ENCODE measurements at regions not wholly inside any gene's neighbourhood (a gene's known extent, or its start where the extent isn't known, plus 50 kb on each side); places are given as distances from the start of the nearest gene placed in this dataset.
"Not testable (repeated sequence)": the region's sequence is repeated elsewhere in the genome, so short reads cannot be mapped to it uniquely, and the experiment has no call there.

DNA sequence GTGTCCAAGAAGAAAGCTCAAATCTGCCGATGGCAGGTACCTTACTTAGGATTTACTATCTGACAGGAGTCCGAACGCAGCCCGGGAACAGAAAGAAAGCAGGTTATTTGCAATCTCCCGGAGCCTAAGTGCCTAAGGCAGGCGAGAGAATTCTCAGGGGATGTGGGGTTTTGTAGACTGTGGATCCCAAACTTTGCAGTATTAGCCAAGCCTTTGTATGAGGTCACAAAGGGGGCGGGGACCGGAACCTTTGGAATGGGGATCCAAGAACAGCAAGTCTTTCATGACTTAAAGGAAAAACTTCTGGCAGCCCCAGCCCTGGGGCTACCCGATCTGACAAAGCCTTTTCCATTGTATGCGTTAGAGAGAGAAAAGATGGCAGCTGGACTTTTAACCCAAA lies 80.6 kb upstream of the RUBCNL start:
- H3K9ac ChIP-seq (ENCODE audit: low read length); H3K4me3 ChIP-seq (ENCODE audit: low read length); H3K9me3 ChIP-seq (ENCODE audit: control insufficient read depth, low read length); H3K27me3 ChIP-seq (replicated peaks; ENCODE audit: control insufficient read depth, insufficient read depth, low read length); H3K36me3 ChIP-seq (ENCODE audit: control insufficient read depth, insufficient read depth, low read length, severe bottlenecking); DNase-seq (ENCODE audit: low read depth): not testable (repeated sequence)
- H3K4me1 ChIP-seq (ENCODE audit: control insufficient read depth, insufficient read depth, low read length): peaks cover 21% of the 10 kb centered on the region

DNA sequence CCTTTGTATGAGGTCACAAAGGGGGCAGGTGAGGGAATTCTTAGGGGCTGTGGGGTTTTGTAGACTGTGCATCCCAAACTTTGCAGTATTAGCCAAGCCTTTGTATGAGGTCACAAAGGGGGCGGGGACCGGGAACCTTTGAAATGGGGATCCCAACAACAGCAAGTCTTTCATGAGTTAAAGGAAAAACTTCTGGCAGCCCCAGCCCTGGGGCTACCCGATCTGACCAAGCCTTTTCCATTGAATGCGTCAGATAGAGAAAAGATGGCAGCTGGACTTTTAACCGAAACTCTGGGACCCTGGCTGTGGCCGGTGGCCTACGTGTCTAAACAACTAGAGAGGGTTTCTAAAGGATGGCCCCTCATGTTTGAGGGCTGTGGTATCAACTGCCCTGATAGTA lies 79.0 kb upstream of the RUBCNL start:
- H3K4me1 ChIP-seq (ENCODE audit: control insufficient read depth, insufficient read depth, low read length): peaks cover 21% of the 10 kb centered on the region
- not testable (repeated sequence) for H3K9ac ChIP-seq (ENCODE audit: low read length); H3K36me3 ChIP-seq (ENCODE audit: control insufficient read depth, insufficient read depth, low read length, severe bottlenecking); H3K4me3 ChIP-seq (ENCODE audit: low read length); H3K9me3 ChIP-seq (ENCODE audit: control insufficient read depth, low read length); H3K27me3 ChIP-seq (replicated peaks; ENCODE audit: control insufficient read depth, insufficient read depth, low read length); DNase-seq (ENCODE audit: low read depth)

DNA sequence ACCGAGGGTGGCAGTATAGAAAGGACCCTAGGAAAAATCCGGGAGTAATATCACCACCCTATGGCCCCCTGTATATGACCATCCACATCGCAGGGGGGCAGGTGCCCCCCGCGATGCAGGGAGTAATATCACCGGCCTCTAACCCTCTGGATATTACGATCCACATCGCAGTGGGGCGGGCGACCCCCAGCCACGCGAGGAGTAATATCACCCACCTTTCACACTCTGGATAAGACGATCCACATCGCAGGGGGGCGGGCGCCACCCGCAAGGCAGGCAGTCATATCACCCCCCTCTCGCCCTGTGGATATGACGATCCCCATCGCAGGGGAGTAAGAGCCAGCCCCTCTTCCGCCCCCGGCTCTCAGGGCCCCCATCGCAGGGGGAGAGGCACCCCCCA lies 76.7 kb upstream of the RUBCNL start:
- DNase-seq (ENCODE audit: low read depth): no peak
- no peaks in the 10 kb centered on the region for H3K9me3 ChIP-seq (ENCODE audit: control insufficient read depth, low read length)
- H3K4me3 ChIP-seq (ENCODE audit: low read length): no peak overlapping the region
- H3K36me3 ChIP-seq (ENCODE audit: control insufficient read depth, insufficient read depth, low read length, severe bottlenecking): no peaks in the 10 kb centered on the region
- H3K27me3 ChIP-seq (replicated peaks; ENCODE audit: control insufficient read depth, insufficient read depth, low read length): no peaks in the 10 kb centered on the region
- peaks cover 10% of the 10 kb centered on the region for H3K4me1 ChIP-seq (ENCODE audit: control insufficient read depth, insufficient read depth, low read length)
- H3K9ac ChIP-seq (ENCODE audit: low read length): no peak overlapping the region

DNA sequence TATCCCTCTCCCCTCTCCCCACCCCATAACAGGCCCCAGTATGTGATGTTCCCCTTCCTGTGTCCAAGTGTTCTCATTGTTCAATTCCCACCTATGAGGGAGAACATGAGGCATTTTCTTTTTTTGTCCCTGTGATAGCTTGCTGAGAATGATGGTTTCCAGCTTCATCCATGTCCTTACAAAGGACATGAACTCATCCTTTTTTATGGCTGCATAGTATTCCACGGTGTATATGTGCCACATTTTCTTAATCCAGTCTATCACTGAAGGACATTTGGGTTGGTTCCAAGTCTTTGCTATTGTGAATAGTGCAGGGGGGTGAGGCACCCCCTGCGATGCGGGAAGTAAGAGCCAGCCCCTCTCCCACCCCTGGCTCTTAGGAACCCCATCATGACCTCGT lies 73.2 kb upstream of the RUBCNL start:
- not testable (repeated sequence) for DNase-seq (ENCODE audit: low read depth); H3K4me1 ChIP-seq (ENCODE audit: control insufficient read depth, insufficient read depth, low read length); H3K9ac ChIP-seq (ENCODE audit: low read length); H3K27me3 ChIP-seq (replicated peaks; ENCODE audit: control insufficient read depth, insufficient read depth, low read length); H3K4me3 ChIP-seq (ENCODE audit: low read length); H3K9me3 ChIP-seq (ENCODE audit: control insufficient read depth, low read length); H3K36me3 ChIP-seq (ENCODE audit: control insufficient read depth, insufficient read depth, low read length, severe bottlenecking)

DNA sequence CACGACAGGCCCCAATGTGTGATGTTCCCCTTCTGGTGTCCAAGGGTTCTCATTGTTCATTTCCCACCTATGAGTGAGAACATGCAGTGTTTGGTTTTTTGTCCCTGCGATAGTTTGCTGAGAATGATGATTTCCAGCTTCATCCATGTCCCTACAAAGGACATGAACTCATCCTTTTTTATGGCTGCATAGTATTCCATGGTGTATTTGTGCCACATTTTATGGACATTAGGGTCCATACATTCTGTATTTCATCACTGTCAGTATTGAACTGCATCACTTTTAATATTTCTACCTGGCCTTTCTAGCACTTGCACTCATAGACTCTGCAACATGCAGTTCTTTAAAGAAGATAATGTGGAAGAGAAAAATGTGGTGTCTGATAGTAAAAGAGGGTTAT lies 70.2 kb upstream of the RUBCNL start:
- H3K36me3 ChIP-seq (ENCODE audit: control insufficient read depth, insufficient read depth, low read length, severe bottlenecking); H3K27me3 ChIP-seq (replicated peaks; ENCODE audit: control insufficient read depth, insufficient read depth, low read length); H3K9me3 ChIP-seq (ENCODE audit: control insufficient read depth, low read length); H3K4me3 ChIP-seq (ENCODE audit: low read length); H3K9ac ChIP-seq (ENCODE audit: low read length); H3K4me1 ChIP-seq (ENCODE audit: control insufficient read depth, insufficient read depth, low read length); DNase-seq (ENCODE audit: low read depth): not testable (repeated sequence)

DNA sequence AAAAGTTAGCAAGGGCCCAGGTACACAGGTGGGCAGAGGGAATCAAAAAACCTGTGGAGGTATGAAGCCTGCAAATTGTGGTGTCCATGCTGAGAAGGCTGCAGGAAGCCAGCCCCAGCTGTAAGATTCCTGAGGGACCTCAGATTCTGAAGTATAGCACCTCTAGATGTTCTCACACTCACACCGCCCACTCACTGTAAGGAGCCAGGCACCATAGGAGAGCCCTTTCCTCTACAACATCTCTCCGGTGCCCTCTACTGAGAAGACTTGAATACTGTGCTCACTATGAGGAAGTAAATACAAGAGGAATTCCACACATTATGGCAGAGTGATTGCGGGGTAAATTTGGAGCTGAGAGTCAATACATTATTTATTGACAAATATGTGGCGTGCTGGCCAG lies 68.9 kb upstream of the RUBCNL start:
- not testable (repeated sequence) for H3K9me3 ChIP-seq (ENCODE audit: control insufficient read depth, low read length); H3K4me1 ChIP-seq (ENCODE audit: control insufficient read depth, insufficient read depth, low read length); H3K36me3 ChIP-seq (ENCODE audit: control insufficient read depth, insufficient read depth, low read length, severe bottlenecking); H3K27me3 ChIP-seq (replicated peaks; ENCODE audit: control insufficient read depth, insufficient read depth, low read length); H3K9ac ChIP-seq (ENCODE audit: low read length); H3K4me3 ChIP-seq (ENCODE audit: low read length)
- peak; percentile 64 for DNase-seq (ENCODE audit: low read depth)

DNA sequence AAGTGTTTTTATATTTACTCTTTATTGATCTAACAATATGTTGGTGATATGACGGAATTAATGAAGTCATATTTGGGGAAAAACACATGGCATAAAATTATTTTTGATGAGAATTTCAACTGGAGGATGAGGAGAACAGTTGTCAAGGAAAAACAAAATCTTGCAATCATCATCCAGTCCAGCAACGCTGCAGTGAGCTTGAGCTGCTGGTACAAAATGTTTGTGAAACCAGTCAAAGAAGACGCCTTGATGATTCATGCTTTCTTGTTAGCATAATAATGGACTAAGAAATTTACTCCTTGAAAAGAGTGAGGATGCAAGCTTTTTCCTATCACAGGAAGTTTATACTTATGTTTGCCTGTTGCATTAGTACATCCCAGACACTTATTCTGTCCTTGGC lies 64.1 kb upstream of the RUBCNL start:
- H3K36me3 ChIP-seq (ENCODE audit: control insufficient read depth, insufficient read depth, low read length, severe bottlenecking); H3K4me3 ChIP-seq (ENCODE audit: low read length); H3K9ac ChIP-seq (ENCODE audit: low read length); DNase-seq (ENCODE audit: low read depth); H3K27me3 ChIP-seq (replicated peaks; ENCODE audit: control insufficient read depth, insufficient read depth, low read length); H3K4me1 ChIP-seq (ENCODE audit: control insufficient read depth, insufficient read depth, low read length); H3K9me3 ChIP-seq (ENCODE audit: control insufficient read depth, low read length): not testable (repeated sequence)

DNA sequence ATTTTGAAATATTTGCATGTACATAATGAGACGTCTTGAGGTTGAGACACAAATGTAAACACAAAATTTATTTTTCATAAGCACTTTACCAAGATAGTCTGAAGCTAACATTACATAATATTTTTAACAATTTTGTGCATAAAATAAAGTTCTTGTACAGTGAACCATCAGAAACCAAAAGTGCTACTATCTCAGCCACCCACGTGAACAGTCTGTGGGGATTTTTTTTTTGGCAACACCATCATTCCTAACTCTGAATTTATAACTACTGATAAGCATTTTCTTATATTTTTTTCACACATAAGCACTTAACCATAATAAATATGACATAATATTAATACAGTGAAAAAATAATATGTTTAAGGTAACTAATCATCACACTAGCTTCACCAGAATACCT lies 62.9 kb upstream of the RUBCNL start:
- H3K4me1 ChIP-seq (ENCODE audit: control insufficient read depth, insufficient read depth, low read length); DNase-seq (ENCODE audit: low read depth); H3K9me3 ChIP-seq (ENCODE audit: control insufficient read depth, low read length); H3K9ac ChIP-seq (ENCODE audit: low read length); H3K27me3 ChIP-seq (replicated peaks; ENCODE audit: control insufficient read depth, insufficient read depth, low read length); H3K4me3 ChIP-seq (ENCODE audit: low read length); H3K36me3 ChIP-seq (ENCODE audit: control insufficient read depth, insufficient read depth, low read length, severe bottlenecking): not testable (repeated sequence)

DNA sequence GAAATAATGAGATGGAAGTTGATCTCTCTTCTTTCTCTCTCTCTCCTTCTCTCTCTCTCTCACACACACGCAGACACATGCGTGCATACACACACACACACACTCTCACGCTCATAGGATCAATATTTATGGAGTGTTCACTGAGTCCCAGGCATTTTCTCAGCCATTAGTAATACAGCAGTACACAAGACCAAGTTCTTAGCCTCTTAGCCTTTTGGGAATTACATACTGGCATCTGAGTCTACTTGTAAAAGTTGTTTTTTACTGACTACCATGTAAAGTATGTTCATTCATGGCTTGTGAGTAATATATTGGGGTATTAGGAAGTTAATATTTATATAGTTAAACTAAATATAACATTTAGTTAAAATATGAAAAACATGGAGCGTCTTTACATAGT lies 61.1 kb upstream of the RUBCNL start:
- peak; percentile 16 for DNase-seq (ENCODE audit: low read depth)
- H3K36me3 ChIP-seq (ENCODE audit: control insufficient read depth, insufficient read depth, low read length, severe bottlenecking); H3K9ac ChIP-seq (ENCODE audit: low read length); H3K4me1 ChIP-seq (ENCODE audit: control insufficient read depth, insufficient read depth, low read length); H3K9me3 ChIP-seq (ENCODE audit: control insufficient read depth, low read length); H3K4me3 ChIP-seq (ENCODE audit: low read length); H3K27me3 ChIP-seq (replicated peaks; ENCODE audit: control insufficient read depth, insufficient read depth, low read length): not testable (repeated sequence)

DNA sequence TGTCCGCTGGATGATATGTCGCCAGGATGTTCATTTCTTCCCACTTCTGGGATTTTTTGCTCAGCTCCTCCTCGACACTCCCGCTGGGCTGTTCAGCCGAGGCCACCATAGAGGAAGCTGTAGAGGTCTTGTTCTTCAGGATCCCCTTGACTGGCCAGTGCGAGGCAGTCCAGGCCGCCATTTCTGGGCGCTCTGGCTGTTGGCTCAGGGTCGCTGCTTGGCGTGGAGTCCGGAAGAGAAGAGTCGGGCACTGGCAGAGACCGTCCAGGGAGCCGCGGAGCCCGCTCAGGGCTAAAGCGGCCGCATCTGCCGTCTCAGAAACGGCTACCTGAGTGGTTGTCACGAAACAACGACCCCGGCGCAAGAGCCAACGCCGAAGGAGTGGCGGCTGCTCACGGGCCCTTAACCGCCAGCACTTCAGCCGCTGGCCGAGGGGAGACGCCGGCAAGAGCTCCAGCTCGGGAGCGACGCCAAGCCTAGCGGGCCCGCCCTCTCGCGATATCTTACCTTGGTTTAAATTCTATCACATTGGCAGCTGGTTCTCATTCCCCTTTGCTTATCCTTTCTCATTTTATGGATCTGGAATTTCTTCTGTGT lies 50.9 kb upstream of the RUBCNL start:
- H3K27me3 ChIP-seq (replicated peaks; ENCODE audit: control insufficient read depth, insufficient read depth, low read length); H3K4me1 ChIP-seq (ENCODE audit: control insufficient read depth, insufficient read depth, low read length); DNase-seq (ENCODE audit: low read depth); H3K9me3 ChIP-seq (ENCODE audit: control insufficient read depth, low read length); H3K9ac ChIP-seq (ENCODE audit: low read length); H3K36me3 ChIP-seq (ENCODE audit: control insufficient read depth, insufficient read depth, low read length, severe bottlenecking): not testable (repeated sequence)
- peak overlapping the region; percentile 61 for H3K4me3 ChIP-seq (ENCODE audit: low read length)
